Suprapubic skin (tissue), 4 donors: ENCODE measurements at regions not wholly inside any gene's neighbourhood (a gene's known extent, or its start where the extent isn't known, plus 50 kb on each side); places are given as distances from the start of the nearest gene placed in this dataset.

Experiments
- CTCF ChIP-seq, 2 donors: fragments of 200-600 bp in 1 of 2; fragments of 450-650 bp in 1 of 2; sonication (generic) in 1 of 2; IDR thresholded peaks; one replicate each; pipeline ENCODE4 v1.5.1; 2016 to 2019; ENCODE audit warnings: antibody characterized with exemption in 2 of 2, mild to moderate bottlenecking in 1 of 2, moderate library complexity in 1 of 2
- EP300 ChIP-seq: sonication (generic); formaldehyde crosslinking; IDR thresholded peaks from one replicate; pipeline ENCODE4 v1.6.1; 2017; ENCODE audit warnings: antibody characterized with exemption
- POLR2A ChIP-seq, 2 donors: fragments of 450-650 bp; IDR thresholded peaks; one replicate each; pipeline ENCODE4 v1.6.1; 2017; ENCODE audit warnings: antibody characterized with exemption in 2 of 2, mild to moderate bottlenecking in 2 of 2, moderate library complexity in 2 of 2
- POLR2AphosphoS5 ChIP-seq, 3 donors: sonication (generic); formaldehyde crosslinking; IDR thresholded peaks; one replicate each; pipeline ENCODE4 v1.6.1; 2017; ENCODE audit warnings: antibody characterized with exemption in 3 of 3

DNA sequence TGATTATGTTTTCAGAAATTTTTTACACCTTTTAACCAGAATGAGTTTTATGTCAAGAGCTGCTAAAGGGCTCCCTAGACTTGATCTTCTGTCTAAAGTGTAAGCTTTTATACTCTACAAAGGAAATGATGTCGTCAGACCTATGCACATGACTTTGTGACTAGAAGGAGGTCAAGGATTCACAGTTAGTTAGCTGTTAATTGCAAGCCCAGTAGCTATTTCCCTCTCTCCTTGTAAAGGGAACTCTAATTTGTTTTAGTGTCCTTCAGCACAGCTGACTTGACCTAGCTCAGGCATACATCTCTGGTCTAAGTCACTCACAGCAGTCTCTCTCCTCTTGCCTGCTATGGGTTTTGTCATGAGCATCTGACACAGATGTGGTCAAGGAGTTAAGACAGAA, 173.5 kb upstream of the NREP start:
- no peak for TF ChIP-seq POLR2A (IDR thresholded peaks at IDR 0.05)
- no peak for TF ChIP-seq CTCF (IDR thresholded peaks at IDR 0.05)
- TF ChIP-seq POLR2AphosphoS5 (IDR thresholded peaks at IDR 0.05): no peak
- TF ChIP-seq EP300: no peak
